ENCODE measurements at regions not wholly inside any gene's neighbourhood (a gene's known extent, or its start where the extent isn't known, plus 50 kb on each side); places are given as distances from the start of the nearest gene placed in this dataset.

DNA sequence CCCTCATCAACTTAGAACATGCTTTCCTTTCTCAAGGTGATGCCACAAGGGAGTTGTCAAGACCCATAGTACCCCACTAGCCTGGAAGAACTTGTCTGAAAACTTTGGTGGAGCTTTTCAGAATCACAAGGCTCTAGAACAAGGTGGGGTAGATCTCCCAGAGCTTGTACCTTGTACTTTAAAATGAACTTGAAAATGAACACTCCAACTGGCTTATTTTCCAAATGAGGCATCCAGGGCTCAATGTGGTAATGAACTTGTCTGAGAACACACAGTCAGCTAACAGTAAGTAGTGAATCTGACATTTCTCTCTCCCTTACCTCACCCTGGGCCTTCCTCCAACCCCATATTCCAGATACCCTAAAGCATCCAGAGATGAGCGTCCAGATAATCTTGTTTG, 81.8 kb upstream of the THBS1 start:
- TF ChIP-seq CTCF (IDR thresholded peaks at IDR 0.05; ENCODE audit: low read length) (no peak), EZH2 (optimal IDR thresholded peaks at IDR 0.05; ENCODE audit: low read depth, low read length) (no peak)

All from MM.1S (cell line).